IPS-18c (cell line): ENCODE measurements at regions not wholly inside any gene's neighbourhood (a gene's known extent, or its start where the extent isn't known, plus 50 kb on each side); places are given as distances from the start of the nearest gene placed in this dataset.

Experiments used
- H3K4me3 ChIP-seq: 2 replicates; pipeline ENCODE4 v1.7.0; 2013; ENCODE audit warnings: low read depth, mild to moderate bottlenecking, low read length, moderate library complexity; ENCODE audit not compliant: insufficient read depth
- H3K9me3 ChIP-seq: one replicate; pipeline ENCODE4 v1.6.1; 2013; ENCODE audit warnings: mild to moderate bottlenecking, low read length, moderate library complexity; ENCODE audit not compliant: control insufficient read depth, insufficient read depth

GRCh38 chr10:28922127-28922526 lies 244.8 kb downstream of the BAMBI start:
- Histone ChIP-seq H3K4me3 (no peak overlapping the region), H3K9me3 (no peaks in the 10 kb centered on the region)

GRCh38 chr10:28922861-28923260 lies 245.5 kb downstream of the BAMBI start:
- no peak overlapping the region for H3K4me3 ChIP-seq
- H3K9me3 ChIP-seq = no peaks in the 10 kb centered on the region

- Histone ChIP-seq H3K4me3 (peak overlapping the region; percentile 38; the same call in 1 of the 2 replicates), H3K9me3 (no peaks in the 10 kb centered on the region)
Measured at GRCh38 chr10:28924717-28925116, 247.4 kb downstream of the BAMBI start.

GRCh38 chr10:28925121-28925663 lies 247.9 kb downstream of the BAMBI start:
- no peaks in the 10 kb centered on the region for H3K9me3 ChIP-seq
- H3K4me3 ChIP-seq = peak overlapping the region; percentile 38; the same call in 1 of the 2 replicates

GRCh38 chr10:28926932-28927331 lies 249.6 kb downstream of the BAMBI start:
- no peak overlapping the region for H3K4me3 ChIP-seq
- H3K9me3 ChIP-seq = no peaks in the 10 kb centered on the region

- Histone ChIP-seq H3K4me3 (no peak overlapping the region), H3K9me3 (no peaks in the 10 kb centered on the region)
Measured at GRCh38 chr10:28928484-28928883, 251.2 kb downstream of the BAMBI start.

GRCh38 chr10:28929942-28930341 lies 252.6 kb downstream of the BAMBI start:
- no peaks in the 10 kb centered on the region for H3K9me3 ChIP-seq
- no peak overlapping the region for H3K4me3 ChIP-seq

GRCh38 chr10:28930514-28931495 lies 253.5 kb downstream of the BAMBI start:
- Histone ChIP-seq H3K4me3 (no peak overlapping the region), H3K9me3 (no peaks in the 10 kb centered on the region)

- H3K9me3 ChIP-seq = no peaks in the 10 kb centered on the region
- H3K4me3 ChIP-seq = no peak overlapping the region
Measured at GRCh38 chr10:28935061-28935460, 257.7 kb downstream of the BAMBI start.

- H3K9me3 ChIP-seq = no peaks in the 10 kb centered on the region
- H3K4me3 ChIP-seq = no peak overlapping the region
Measured at GRCh38 chr10:28937959-28938358, 260.6 kb downstream of the BAMBI start.

- Histone ChIP-seq H3K9me3 (no peaks in the 10 kb centered on the region), H3K4me3 (no peak overlapping the region)
Measured at GRCh38 chr10:28938745-28939144, 261.4 kb downstream of the BAMBI start.

- no peaks in the 10 kb centered on the region for H3K9me3 ChIP-seq
- H3K4me3 ChIP-seq = peak overlapping the region; percentile 32
Measured at GRCh38 chr10:28939281-28940157, 262.2 kb downstream of the BAMBI start.

GRCh38 chr10:28940158-28940888 lies 263.0 kb downstream of the BAMBI start:
- Histone ChIP-seq H3K9me3 (no peaks in the 10 kb centered on the region), H3K4me3 (0 out of 2 replicates have a peak overlapping the region, but pooled peaks have one; percentile 32)

GRCh38 chr10:28942012-28942411 lies 264.7 kb downstream of the BAMBI start:
- no peak overlapping the region for H3K4me3 ChIP-seq
- no peaks in the 10 kb centered on the region for H3K9me3 ChIP-seq

GRCh38 chr10:28945959-28946358 lies 268.6 kb downstream of the BAMBI start:
- Histone ChIP-seq H3K4me3 (no peak overlapping the region), H3K9me3 (no peaks in the 10 kb centered on the region)

- Histone ChIP-seq H3K9me3 (no peaks in the 10 kb centered on the region), H3K4me3 (no peak overlapping the region)
Measured at GRCh38 chr10:28946479-28946878, 269.2 kb downstream of the BAMBI start.

GRCh38 chr10:28947171-28947570 lies 269.9 kb downstream of the BAMBI start:
- Histone ChIP-seq H3K4me3 (no peak overlapping the region), H3K9me3 (no peaks in the 10 kb centered on the region)
